GOT3 (cell line): ENCODE measurements at regions not wholly inside any gene's neighbourhood (a gene's known extent, or its start where the extent isn't known, plus 50 kb on each side); places are given as distances from the start of the nearest gene placed in this dataset.
"Not testable (repeated sequence)": the region's sequence is repeated elsewhere in the genome, so short reads cannot be mapped to it uniquely, and the experiment has no call there.

Experiments
- DNase-seq: peaks from one replicate; lab custom pipeline; 2025; ENCODE audit warnings: mixed read lengths; lab: John Stamatoyannopoulos, UW

DNA sequence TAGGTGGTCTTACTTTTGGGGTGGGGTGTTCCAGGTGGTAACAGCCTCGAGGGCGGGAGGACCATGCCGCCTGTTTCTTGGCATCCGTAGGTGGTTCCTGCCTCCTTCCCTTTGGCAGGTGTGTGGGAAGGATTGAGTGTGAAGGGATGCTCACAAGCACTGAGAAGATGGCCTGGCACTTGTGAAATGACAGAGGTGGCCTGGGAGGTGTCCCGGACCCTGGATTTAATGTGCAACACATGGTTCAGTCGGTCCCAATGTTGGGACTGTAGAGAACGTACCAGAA lies 165.8 kb upstream of the FOXF1 start:
- DNase-seq, result no peak

- no peak for DNase-seq
Observed at GRCh38 chr16:86344881-86345280, 165.4 kb upstream of the FOXF1 start.

GRCh38 chr16:86345516-86345915 lies 164.8 kb upstream of the FOXF1 start:
- no peak for DNase-seq

GRCh38 chr16:86346034-86346433 lies 164.3 kb upstream of the FOXF1 start:
- DNase-seq, result no peak

DNA sequence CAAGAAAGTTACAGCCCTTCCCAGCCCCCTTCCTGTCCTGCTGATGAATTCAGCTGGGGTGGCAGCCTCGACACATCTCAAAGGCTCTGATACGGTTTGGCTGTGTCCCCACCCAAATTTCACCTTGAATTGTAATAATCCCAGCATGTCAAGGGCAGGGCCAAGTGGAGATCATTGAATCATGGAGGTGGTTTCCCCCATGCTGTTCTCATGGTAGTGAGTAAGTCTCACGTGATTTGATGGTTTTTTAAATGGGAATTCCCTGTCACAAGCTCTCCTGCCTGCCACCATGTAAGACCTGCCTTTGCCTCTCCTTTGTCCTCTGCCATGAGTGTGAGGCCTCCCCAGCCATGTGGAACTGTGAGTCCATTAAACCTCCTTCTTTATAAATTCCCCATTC lies 163.2 kb upstream of the FOXF1 start:
- DNase-seq, result no peak

- no peak for DNase-seq
Observed at GRCh38 chr16:86347916-86348555, 162.3 kb upstream of the FOXF1 start.

- no peak for DNase-seq
Observed at GRCh38 chr16:86349338-86349900, 160.9 kb upstream of the FOXF1 start.

DNA sequence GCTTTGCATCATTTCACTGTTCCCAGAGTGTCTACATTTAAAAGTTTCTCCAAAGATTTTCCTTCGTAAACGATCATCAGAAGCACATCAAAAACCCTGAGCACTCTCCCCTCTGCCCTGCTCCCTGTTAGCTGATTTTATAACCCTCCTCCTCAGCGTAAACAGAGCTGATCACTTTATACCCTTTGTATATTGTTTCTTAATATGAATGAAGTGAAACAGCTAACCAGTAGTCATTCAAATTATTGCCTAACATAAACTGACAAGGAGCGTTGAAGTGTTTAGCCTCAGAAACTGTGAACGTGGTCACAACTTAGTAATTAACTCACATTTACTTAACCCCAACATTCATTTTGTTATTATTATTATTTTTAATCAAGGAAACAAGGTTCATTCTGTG lies 160.0 kb upstream of the FOXF1 start:
- DNase-seq, result no peak

GRCh38 chr16:86351041-86351784 lies 159.1 kb upstream of the FOXF1 start:
- DNase-seq, result no peak

DNA sequence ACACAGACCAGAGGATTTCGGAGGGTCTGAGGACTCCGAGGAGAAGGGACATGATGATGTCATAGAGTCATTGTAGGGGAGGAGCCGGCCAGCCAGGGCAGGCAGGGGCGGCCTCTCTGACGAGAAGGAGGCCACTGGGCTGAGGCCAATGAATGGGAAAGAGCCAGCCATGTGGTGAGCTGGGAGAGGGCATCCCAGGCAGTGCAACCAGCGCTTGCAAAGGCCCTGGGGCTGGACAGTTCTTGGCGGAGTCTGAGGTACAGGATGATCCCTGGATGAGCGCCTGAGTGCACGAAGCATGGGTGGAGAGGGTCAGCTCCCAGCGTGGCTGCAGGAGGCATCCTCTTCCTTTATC lies 158.6 kb upstream of the FOXF1 start:
- not testable (repeated sequence) for DNase-seq

- no peak for DNase-seq
Observed at GRCh38 chr16:86353148-86353547, 157.2 kb upstream of the FOXF1 start.

GRCh38 chr16:86353948-86354347 lies 156.4 kb upstream of the FOXF1 start:
- DNase-seq, result no peak

DNA sequence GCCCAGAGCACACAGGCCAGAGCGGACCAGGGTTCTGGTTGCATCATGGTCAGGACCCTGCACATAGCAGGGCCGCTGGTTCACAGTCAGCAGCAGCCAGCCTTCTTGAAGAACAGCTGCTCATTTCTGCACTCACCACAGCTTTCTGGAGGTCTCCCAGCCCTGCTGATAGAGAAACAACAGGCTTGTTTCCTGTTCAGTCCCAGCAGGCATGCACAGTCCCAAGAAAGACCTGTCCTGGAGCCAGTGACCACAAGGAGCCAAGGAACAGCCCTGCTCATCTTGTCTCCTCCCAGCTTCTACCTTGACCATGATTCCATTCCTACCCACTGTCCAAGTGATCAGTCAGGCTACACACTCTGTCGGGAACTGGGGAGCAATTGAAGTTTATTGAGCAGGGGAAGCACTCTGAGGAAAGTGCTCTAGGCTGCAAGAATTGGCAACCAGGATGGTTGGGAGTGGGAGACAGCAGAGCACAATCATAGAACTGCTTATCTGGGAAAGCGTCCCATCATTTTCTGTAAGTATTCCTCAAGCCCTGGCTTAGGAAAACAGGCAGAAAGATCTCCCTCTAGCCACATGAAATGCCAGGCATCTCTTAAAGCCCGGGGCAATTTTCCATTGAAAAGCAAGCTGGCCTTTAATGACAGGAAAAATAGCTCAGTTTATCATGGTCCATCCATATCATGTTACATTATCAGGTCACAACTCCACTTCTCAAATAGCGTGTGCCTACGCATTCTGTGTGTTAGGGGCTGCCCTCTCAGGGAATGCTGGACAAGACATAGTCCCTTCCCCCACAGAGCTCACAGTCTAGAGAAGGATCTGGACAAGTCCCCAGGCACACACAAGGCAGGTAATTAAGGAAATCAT lies 155.4 kb upstream of the FOXF1 start:
- no peak for DNase-seq

- DNase-seq, result no peak
Observed at GRCh38 chr16:86355531-86355930, 154.8 kb upstream of the FOXF1 start.

GRCh38 chr16:86355951-86356350 lies 154.4 kb upstream of the FOXF1 start:
- DNase-seq, result no peak

DNA sequence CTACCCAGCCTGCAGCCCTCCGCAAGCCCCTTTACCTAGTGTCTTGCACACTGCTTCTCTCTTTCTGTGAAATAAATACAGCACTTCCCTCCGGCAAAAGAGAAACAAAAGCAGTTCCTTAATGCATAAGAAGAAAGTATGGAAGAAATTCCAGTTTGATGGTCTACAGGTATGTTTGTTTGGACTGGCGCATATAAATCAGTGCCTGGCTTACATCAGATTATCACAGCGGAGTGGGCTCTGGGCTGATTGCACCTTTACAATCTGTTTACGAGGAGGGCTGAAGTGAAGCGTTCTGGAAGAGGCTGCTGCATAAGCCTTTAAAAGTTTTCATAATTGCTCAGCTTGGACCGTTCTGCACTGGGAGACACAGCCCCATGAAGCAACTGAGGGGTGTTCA lies 153.5 kb upstream of the FOXF1 start:
- DNase-seq, result no peak

- no peak for DNase-seq
Observed at GRCh38 chr16:86357303-86357702, 153.0 kb upstream of the FOXF1 start.

DNA sequence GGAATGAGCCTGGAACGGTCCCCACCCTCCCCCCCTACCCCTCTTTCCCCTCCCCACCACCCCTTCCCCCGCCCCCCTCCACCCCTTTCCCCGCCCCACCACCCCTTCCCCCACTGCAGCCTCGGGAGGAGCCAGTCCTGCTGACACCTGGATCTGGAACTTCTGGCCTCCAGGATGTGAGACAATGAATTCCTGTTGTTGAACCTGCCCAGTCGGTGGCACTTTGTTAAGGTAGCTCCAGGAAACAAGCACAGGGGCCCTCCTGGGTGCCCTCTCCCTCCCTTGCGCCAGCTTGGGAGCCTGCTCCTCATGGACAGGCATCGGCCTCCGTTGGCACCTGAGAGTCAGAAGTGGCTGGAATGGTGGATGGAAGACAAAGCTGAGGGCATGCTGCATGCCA lies 152.4 kb upstream of the FOXF1 start:
- DNase-seq, result no peak

- no peak for DNase-seq
Observed at GRCh38 chr16:86359571-86359970, 150.8 kb upstream of the FOXF1 start.

GRCh38 chr16:86362155-86362849 lies 148.0 kb upstream of the FOXF1 start:
- no peak for DNase-seq

- DNase-seq, result peak; percentile 39
Observed at GRCh38 chr16:86363057-86363490, 147.3 kb upstream of the FOXF1 start.
